ENCODE measurements at regions not wholly inside any gene's neighbourhood (a gene's known extent, or its start where the extent isn't known, plus 50 kb on each side); places are given as distances from the start of the nearest gene placed in this dataset.

- H3K27ac ChIP-seq, result peak overlapping the region; percentile 69; the same call in 1 of the 2 replicates
- TF ChIP-seq CTCF (conservative IDR thresholded peaks at IDR 0.05), result no peak
Measured at GRCh38 chr11:113555071-113555619, 79.9 kb upstream of the DRD2 start.

- TF ChIP-seq CTCF (conservative IDR thresholded peaks at IDR 0.05), result no peak
- H3K27ac ChIP-seq, result peak overlapping the region; percentile 69
Measured at GRCh38 chr11:113554526-113554925, 79.3 kb upstream of the DRD2 start.

- H3K27ac ChIP-seq, result peak overlapping the region; percentile 69
- peak; percentile 31; the same call in 1 of the 2 replicates for TF ChIP-seq CTCF (conservative IDR thresholded peaks at IDR 0.05)
Measured at GRCh38 chr11:113553915-113554314, 78.7 kb upstream of the DRD2 start.

GRCh38 chr11:113553235-113553634 lies 78.0 kb upstream of the DRD2 start:
- H3K27ac ChIP-seq, result peak overlapping the region; percentile 69; the same call in 1 of the 2 replicates
- no peak for TF ChIP-seq CTCF (conservative IDR thresholded peaks at IDR 0.05)

GRCh38 chr11:113552271-113552670 lies 77.1 kb upstream of the DRD2 start:
- no peak overlapping the region for H3K27ac ChIP-seq
- no peak for TF ChIP-seq CTCF (conservative IDR thresholded peaks at IDR 0.05)

- no peak for TF ChIP-seq CTCF (conservative IDR thresholded peaks at IDR 0.05)
- no peak overlapping the region for H3K27ac ChIP-seq
Measured at GRCh38 chr11:113551645-113552044, 76.4 kb upstream of the DRD2 start.

GRCh38 chr11:113549611-113550578 lies 74.7 kb upstream of the DRD2 start:
- H3K27ac ChIP-seq, result no peak overlapping the region
- no peak for TF ChIP-seq CTCF (conservative IDR thresholded peaks at IDR 0.05)

All from VCaP (cell line).